Activated CD4-positive, alpha-beta T cell treated with anti-CD3 and anti-CD28 coated beads, Interleukin-2, Interleukin-6, amounts not matched to agents 100 ng/mL and 50 ng/mL, durations not matched to agents 16 hours and 8 hours (primary cell): ENCODE measurements at regions not wholly inside any gene's neighbourhood (a gene's known extent, or its start where the extent isn't known, plus 50 kb on each side); places are given as distances from the start of the nearest gene placed in this dataset.
A peak's percentile ranks its signal among the peaks of the same experiment; 100 is the strongest.

ENCODE experiments used
- DNase-seq: peaks from one replicate; pipeline ENCODE4 v3.0.0-alpha.2; 2020

- peak; percentile 23 for DNase-seq
Observed at GRCh38 chr11:79570104-79570503, 129.3 kb upstream of the TENM4 start.

GRCh38 chr11:79564288-79564925 lies 123.6 kb upstream of the TENM4 start:
- DNase-seq: no peak

GRCh38 chr11:79561496-79561895 lies 120.7 kb upstream of the TENM4 start:
- DNase-seq: no peak

GRCh38 chr11:79550809-79551208 lies 110.0 kb upstream of the TENM4 start:
- no peak for DNase-seq

- no peak for DNase-seq
Observed at GRCh38 chr11:79547256-79547655, 106.4 kb upstream of the TENM4 start.

GRCh38 chr11:79546351-79546750 lies 105.5 kb upstream of the TENM4 start:
- DNase-seq: no peak

- no peak for DNase-seq
Observed at GRCh38 chr11:79544361-79544760, 103.5 kb upstream of the TENM4 start.

GRCh38 chr11:79543101-79543500 lies 102.3 kb upstream of the TENM4 start:
- no peak for DNase-seq

- DNase-seq: no peak
Observed at GRCh38 chr11:79541466-79541865, 100.6 kb upstream of the TENM4 start.

GRCh38 chr11:79538775-79539174 lies 97.9 kb upstream of the TENM4 start:
- DNase-seq: no peak

GRCh38 chr11:79536155-79536917 lies 95.5 kb upstream of the TENM4 start:
- no peak for DNase-seq

GRCh38 chr11:79535606-79536005 lies 94.8 kb upstream of the TENM4 start:
- DNase-seq: no peak

- DNase-seq: no peak
Observed at GRCh38 chr11:79525257-79525656, 84.4 kb upstream of the TENM4 start.

- DNase-seq: no peak
Observed at GRCh38 chr11:79522626-79523025, 81.8 kb upstream of the TENM4 start.

GRCh38 chr11:79520086-79520485 lies 79.3 kb upstream of the TENM4 start:
- DNase-seq: no peak

GRCh38 chr11:79515781-79516180 lies 75.0 kb upstream of the TENM4 start:
- DNase-seq: no peak

GRCh38 chr11:79514695-79515094 lies 73.9 kb upstream of the TENM4 start:
- no peak for DNase-seq

GRCh38 chr11:79514290-79514689 lies 73.5 kb upstream of the TENM4 start:
- no peak for DNase-seq

- no peak for DNase-seq
Observed at GRCh38 chr11:79512706-79513469, 72.1 kb upstream of the TENM4 start.

GRCh38 chr11:79510960-79511359 lies 70.1 kb upstream of the TENM4 start:
- no peak for DNase-seq

- no peak for DNase-seq
Observed at GRCh38 chr11:79508461-79508860, 67.6 kb upstream of the TENM4 start.

GRCh38 chr11:79507706-79508105 lies 66.9 kb upstream of the TENM4 start:
- no peak for DNase-seq

- DNase-seq: no peak
Observed at GRCh38 chr11:79506734-79507344, 66.0 kb upstream of the TENM4 start.

GRCh38 chr11:79506124-79506523 lies 65.3 kb upstream of the TENM4 start:
- DNase-seq: no peak
